SU-DHL-6 (cell line): ENCODE measurements at regions not wholly inside any gene's neighbourhood (a gene's known extent, or its start where the extent isn't known, plus 50 kb on each side); places are given as distances from the start of the nearest gene placed in this dataset.

ENCODE experiments used
- H2AFZ ChIP-seq: fragments of 200-600 bp; sonication (generic); 2 replicates; pipeline ENCODE4 v1.6.1; 2014; ENCODE audit warnings: low read depth, mild to moderate bottlenecking, moderate library complexity, mixed read lengths, antibody characterized with exemption, low read length; ENCODE audit not compliant: severe bottlenecking
- H3F3A ChIP-seq: fragments of 200-600 bp; shearing (Covaris generic); 2 replicates; pipeline ENCODE4 v1.6.0; 2016; ENCODE audit warnings: antibody characterized with exemption, mild to moderate bottlenecking; ENCODE audit not compliant: insufficient read depth
- H3K27ac ChIP-seq: fragments of 200-600 bp; sonication (generic); 2 replicates; pipeline ENCODE4 v1.5.1; 2016; ENCODE audit warnings: low read depth, mild to moderate bottlenecking, low read length, moderate library complexity, mixed read lengths
- H3K27me3 ChIP-seq: fragments of 200-600 bp; sonication (generic), shearing (Covaris generic); 2 replicates; pipeline ENCODE4 v1.6.0; 2014; ENCODE audit warnings: mild to moderate bottlenecking, low read length
- H3K36me3 ChIP-seq: fragments of 200-600 bp; sonication (generic); 2 replicates; pipeline ENCODE4 v1.6.1; 2014; ENCODE audit warnings: mild to moderate bottlenecking, low read length, mixed read lengths
- H3K4me2 ChIP-seq: fragments of 300-600, 200-600 bp; shearing (Covaris generic), sonication (generic); 2 replicates; pipeline ENCODE4 v1.6.0; 2014; ENCODE audit warnings: low read length, low read depth, mild to moderate bottlenecking; ENCODE audit not compliant: poor library complexity, severe bottlenecking
- H3K4me3 ChIP-seq: fragments of 200-600 bp; sonication (generic); 2 replicates; pipeline ENCODE4 v1.5.1; 2014; ENCODE audit warnings: antibody characterized with exemption, low read length, mild to moderate bottlenecking, mixed read lengths; ENCODE audit not compliant: insufficient read depth, poor library complexity, severe bottlenecking
- H3K79me2 ChIP-seq: fragments of 200-600 bp; sonication (generic); 2 replicates; pipeline ENCODE4 v1.6.1; 2014; ENCODE audit warnings: mild to moderate bottlenecking, low read length, moderate library complexity; ENCODE audit not compliant: insufficient read depth
- H3K9ac ChIP-seq: fragments of 200-600 bp; sonication (generic); 2 replicates; pipeline ENCODE4 v1.7.0; 2014; ENCODE audit warnings: mild to moderate bottlenecking, low read length
- H3K9me2 ChIP-seq: fragments of 200-600 bp; sonication (generic); replicated peaks from 2 replicates; pipeline ENCODE4 v1.6.1; 2014; ENCODE audit warnings: low read length; ENCODE audit not compliant: insufficient read depth
- H3K9me3 ChIP-seq: fragments of 200-600 bp; sonication (generic); 2 replicates; pipeline ENCODE4 v1.6.1; 2014; ENCODE audit warnings: low read length, mixed read lengths; ENCODE audit not compliant: insufficient read depth
- H4K20me1 ChIP-seq: fragments of 200-600 bp; sonication (generic); 2 replicates; pipeline ENCODE4 v1.6.1; 2014; ENCODE audit warnings: low read depth, mild to moderate bottlenecking, antibody characterized with exemption, low read length, moderate library complexity, mixed read lengths
- EZH2phosphoT487 ChIP-seq: fragments of 200-600 bp; sonication (generic), shearing (Covaris generic); conservative IDR thresholded peaks from 2 replicates; pipeline ENCODE4 v1.6.1; 2018; ENCODE audit warnings: mild to moderate bottlenecking, antibody characterized with exemption, low read length, moderate library complexity, mixed read lengths
- TF ChIP-seq, protein P1 (sequence below): fragments of 200-600 bp; sonication (generic); IDR thresholded peaks from one replicate; pipeline ENCODE4 v1.5.1; 2017; ENCODE audit warnings: antibody characterized with exemption, mild to moderate bottlenecking, low read length, moderate library complexity; ENCODE audit not compliant: insufficient read depth, poor library complexity, severe bottlenecking

DNA sequence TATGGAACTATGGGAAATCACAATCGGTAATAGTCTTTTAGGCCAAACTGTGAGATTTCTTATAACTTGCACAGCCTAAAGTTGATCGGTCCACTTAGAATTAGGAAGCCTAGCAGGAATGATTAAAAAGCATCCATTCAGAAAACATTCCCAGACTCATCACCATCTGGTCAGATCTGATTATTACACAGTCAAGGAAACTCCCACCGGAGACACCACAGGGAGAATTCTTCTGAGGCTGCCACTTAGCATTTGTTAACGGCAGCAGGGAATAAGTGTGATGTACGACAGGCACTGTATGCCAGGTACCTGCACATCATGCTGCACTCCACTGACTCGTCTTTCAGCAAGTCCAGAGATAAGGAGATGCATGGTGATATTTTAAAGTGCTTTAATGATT is 227.6 kb upstream of the STEAP1 start:
- Histone ChIP-seq H3F3A (no peaks in the 10 kb centered on the region), H3K4me2 (no peak overlapping the region)
- TF ChIP-seq, protein P1, sequence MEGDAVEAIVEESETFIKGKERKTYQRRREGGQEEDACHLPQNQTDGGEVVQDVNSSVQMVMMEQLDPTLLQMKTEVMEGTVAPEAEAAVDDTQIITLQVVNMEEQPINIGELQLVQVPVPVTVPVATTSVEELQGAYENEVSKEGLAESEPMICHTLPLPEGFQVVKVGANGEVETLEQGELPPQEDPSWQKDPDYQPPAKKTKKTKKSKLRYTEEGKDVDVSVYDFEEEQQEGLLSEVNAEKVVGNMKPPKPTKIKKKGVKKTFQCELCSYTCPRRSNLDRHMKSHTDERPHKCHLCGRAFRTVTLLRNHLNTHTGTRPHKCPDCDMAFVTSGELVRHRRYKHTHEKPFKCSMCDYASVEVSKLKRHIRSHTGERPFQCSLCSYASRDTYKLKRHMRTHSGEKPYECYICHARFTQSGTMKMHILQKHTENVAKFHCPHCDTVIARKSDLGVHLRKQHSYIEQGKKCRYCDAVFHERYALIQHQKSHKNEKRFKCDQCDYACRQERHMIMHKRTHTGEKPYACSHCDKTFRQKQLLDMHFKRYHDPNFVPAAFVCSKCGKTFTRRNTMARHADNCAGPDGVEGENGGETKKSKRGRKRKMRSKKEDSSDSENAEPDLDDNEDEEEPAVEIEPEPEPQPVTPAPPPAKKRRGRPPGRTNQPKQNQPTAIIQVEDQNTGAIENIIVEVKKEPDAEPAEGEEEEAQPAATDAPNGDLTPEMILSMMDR, result no peak
- no peak for TF ChIP-seq EZH2phosphoT487

DNA sequence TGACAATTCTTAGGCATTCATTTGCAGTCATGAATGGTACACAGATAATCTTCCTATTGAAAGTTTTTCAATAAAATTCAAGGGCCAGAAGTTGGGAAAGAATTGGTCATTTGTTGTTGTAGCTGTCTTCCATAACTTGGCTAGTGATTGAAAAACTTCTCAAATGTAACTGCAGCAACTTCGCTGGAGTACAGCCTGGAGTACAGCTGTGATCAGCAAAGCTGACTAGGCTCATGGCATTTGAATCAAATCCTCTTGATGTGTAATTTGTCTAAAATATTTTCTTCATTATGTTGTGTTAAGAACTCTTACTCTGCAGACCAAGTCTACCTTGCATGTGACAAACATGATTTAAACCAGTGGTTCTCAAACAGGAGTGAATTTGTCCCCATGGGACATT is 226.5 kb upstream of the STEAP1 start:
- TF ChIP-seq EZH2phosphoT487, result no peak
- TF ChIP-seq, protein P1, result no peak
- no peaks in the 10 kb centered on the region for H3K79me2 ChIP-seq
- H3K9me3 ChIP-seq, result no peaks in the 10 kb centered on the region
- no peak overlapping the region for H2AFZ ChIP-seq
- no peak overlapping the region for H3K27ac ChIP-seq
- H3K9ac ChIP-seq, result no peak overlapping the region
- no peaks in the 10 kb centered on the region for H3K27me3 ChIP-seq
- no peaks in the 10 kb centered on the region for H4K20me1 ChIP-seq
- H3K9me2 ChIP-seq, result no peaks in the 10 kb centered on the region
- H3K4me3 ChIP-seq, result no peak overlapping the region
- H3K4me2 ChIP-seq, result no peak overlapping the region
- H3K36me3 ChIP-seq, result no peaks in the 10 kb centered on the region
- no peaks in the 10 kb centered on the region for H3F3A ChIP-seq

More for the DNA sequence above, 227.6 kb upstream of the STEAP1 start:
- Histone ChIP-seq H3K79me2 (no peaks in the 10 kb centered on the region), H4K20me1 (no peaks in the 10 kb centered on the region), H3K9me2 (no peaks in the 10 kb centered on the region), H3K9me3 (no peaks in the 10 kb centered on the region), H3K9ac (no peak overlapping the region), H3K27ac (no peak overlapping the region), H3K4me3 (no peak overlapping the region), H3K27me3 (no peaks in the 10 kb centered on the region), H2AFZ (no peak overlapping the region), H3K36me3 (no peaks in the 10 kb centered on the region)

DNA sequence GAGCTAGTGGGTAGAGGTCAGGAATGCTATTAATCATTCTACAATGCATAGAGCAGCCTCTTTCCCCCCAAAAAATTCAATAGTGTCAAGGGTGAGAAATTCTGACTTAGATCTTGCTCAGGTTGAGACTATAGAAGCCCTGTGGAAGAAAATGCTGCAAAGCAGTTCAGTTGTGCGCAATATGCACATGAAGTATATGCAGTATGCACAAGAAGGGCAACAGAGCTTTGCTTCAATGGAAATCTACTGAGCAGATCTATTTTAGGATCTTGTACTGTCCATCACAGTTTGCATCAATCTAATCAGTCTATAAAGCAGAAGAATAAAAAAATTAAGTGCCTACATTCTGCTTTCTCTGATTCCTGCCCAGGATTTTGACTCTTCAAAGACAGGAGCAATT is 225.8 kb upstream of the STEAP1 start:
- Histone ChIP-seq H3K9me2 (no peaks in the 10 kb centered on the region), H3K27ac (no peak overlapping the region), H3K9me3 (no peaks in the 10 kb centered on the region), H2AFZ (no peak overlapping the region), H3K79me2 (no peaks in the 10 kb centered on the region), H4K20me1 (no peaks in the 10 kb centered on the region), H3K36me3 (no peaks in the 10 kb centered on the region), H3K4me2 (no peak overlapping the region), H3K4me3 (no peak overlapping the region), H3K27me3 (no peaks in the 10 kb centered on the region), H3K9ac (no peak overlapping the region), H3F3A (no peaks in the 10 kb centered on the region)
- TF ChIP-seq, protein P1, result no peak
- TF ChIP-seq EZH2phosphoT487, result no peak
